B cell (primary cell): ENCODE measurements at regions not wholly inside any gene's neighbourhood (a gene's known extent, or its start where the extent isn't known, plus 50 kb on each side); places are given as distances from the start of the nearest gene placed in this dataset.
"Not testable (repeated sequence)": the region's sequence is repeated elsewhere in the genome, so short reads cannot be mapped to it uniquely, and the experiment has no call there.

Experiments used
- ATAC-seq: fragments of 200-7000 bp; cut with Tn5 transposase; one replicate; pipeline ENCODE4 v1.10.0; 2021; ENCODE audit warnings: low read depth, mild to moderate bottlenecking, moderate number of reproducible peaks, moderate library complexity
- CTCF ChIA-PET: fragments of 350-600 bp; sonication (Branson Sonifier 250); formaldehyde crosslinking; loops from one replicate; lab custom pipeline; 2021; ENCODE audit warnings: antibody characterized with exemption, inconsistent platforms; lab: Charles Lee
- POLR2A ChIA-PET: fragments of 350-600 bp; sonication (Branson Sonifier 250); formaldehyde crosslinking; loops from one replicate; lab custom pipeline; 2021; ENCODE audit warnings: antibody characterized with exemption; lab: Charles Lee
- DNase-seq: peaks from one replicate; pipeline ENCODE4 v3.0.0; 2013
- H2AFZ ChIP-seq: 2 replicates; pipeline ENCODE4 v1.6.1; 2012; ENCODE audit warnings: mild to moderate bottlenecking, low read depth, low read length; ENCODE audit not compliant: insufficient read depth, poor library complexity, severe bottlenecking
- H3K27ac ChIP-seq, 2 donors: 1 replicate in 1 of 2; 2 replicates in 1 of 2; pipeline ENCODE4 v1.5.1; 2012 to 2013; ENCODE audit warnings: low read length in 2 of 2, mild to moderate bottlenecking in 2 of 2, moderate library complexity in 1 of 2
- H3K27me3 ChIP-seq, 4 experiments: fragments of 200-600 bp in 1 of 4; sonication (generic) in 1 of 4; replicated peaks in 1 of 4; 1 replicate in 2 of 4; 2 replicates in 2 of 4; pipeline versions ENCODE4 v1.6.1 to v1.7.0; 2013 to 2016; ENCODE audit warnings: low read length in 3 of 4, mild to moderate bottlenecking in 2 of 4, mixed read lengths in 1 of 4, moderate library complexity in 1 of 4; ENCODE audit not compliant: insufficient read depth in 4 of 4, control insufficient read depth in 3 of 4; ENCODE audit errors: control extremely low read depth in 1 of 4
- H3K36me3 ChIP-seq, 2 experiments: replicated peaks in 1 of 2; 1 replicate in 1 of 2; 2 replicates in 1 of 2; pipeline versions ENCODE4 v1.6.1 to v1.7.1; 2013; ENCODE audit warnings: low read length in 1 of 2; ENCODE audit not compliant: insufficient read depth in 2 of 2, control insufficient read depth in 1 of 2; ENCODE audit errors: control extremely low read depth in 1 of 2, extremely low read depth in 1 of 2
- H3K4me1 ChIP-seq, 2 donors: fragments of 200-600 bp in 1 of 2; sonication (generic) in 1 of 2; 1 replicate in 1 of 2; 2 replicates in 1 of 2; pipeline versions ENCODE4 v1.5.1 to v1.6.1; 2013 to 2017; ENCODE audit warnings: low read length in 2 of 2; ENCODE audit not compliant: control insufficient read depth in 2 of 2, insufficient read depth in 2 of 2
- H3K4me2 ChIP-seq: replicated peaks from 2 replicates; pipeline ENCODE3; 2012; ENCODE audit warnings: mild to moderate bottlenecking, low read depth, low read length; ENCODE audit not compliant: poor library complexity, severe bottlenecking
- H3K4me3 ChIP-seq, 5 experiments: fragments of 200-600 bp in 1 of 5; sonication (generic) in 1 of 5; 1 replicate in 3 of 5; 2 replicates in 2 of 5; pipeline versions ENCODE4 v1.5.1 to v1.7.0; 2011 to 2016; ENCODE audit warnings: low read length in 4 of 5, mild to moderate bottlenecking in 4 of 5, low read depth in 2 of 5, control low read depth in 1 of 5, moderate library complexity in 1 of 5; ENCODE audit not compliant: insufficient read depth in 1 of 5; ENCODE audit errors: control extremely low read depth in 1 of 5, extremely low read depth in 1 of 5
- H3K79me2 ChIP-seq: fragments of 200-600 bp; sonication (generic); one replicate; pipeline ENCODE4 v1.6.0; 2016; ENCODE audit warnings: low read length; ENCODE audit not compliant: control insufficient read depth, insufficient read depth
- H3K9ac ChIP-seq: fragments of 200-600 bp; sonication (generic); 2 replicates; pipeline ENCODE4 v1.6.1; 2017; ENCODE audit warnings: mild to moderate bottlenecking, low read length, moderate library complexity
- H3K9me3 ChIP-seq, 3 donors: one replicate each; pipeline versions ENCODE4 v1.6.1 to v1.7.1; 2013; ENCODE audit warnings: low read length in 2 of 3; ENCODE audit not compliant: control insufficient read depth in 2 of 3, insufficient read depth in 1 of 3; ENCODE audit errors: control extremely low read depth in 1 of 3
- H4K20me1 ChIP-seq: 2 replicates; pipeline ENCODE4 v1.6.0; 2012; ENCODE audit warnings: mild to moderate bottlenecking, low read length; ENCODE audit not compliant: insufficient read depth, control insufficient read depth, poor library complexity, severe bottlenecking
- H3K27ac Mint-ChIP-seq: one replicate; pipeline ENCODE4 v1.8.0; 2021; ENCODE audit warnings: mixed read lengths
- H3K27me3 Mint-ChIP-seq: one replicate; pipeline ENCODE4 v1.8.0; 2021; ENCODE audit warnings: mixed read lengths
- H3K4me1 Mint-ChIP-seq: one replicate; pipeline ENCODE4 v1.8.0; 2021; ENCODE audit warnings: mixed read lengths
- H3K4me3 Mint-ChIP-seq: one replicate; pipeline ENCODE4 v1.8.0; 2021; ENCODE audit warnings: mixed read lengths
- H3K9me3 Mint-ChIP-seq: one replicate; pipeline ENCODE4 v1.8.0; 2022; ENCODE audit warnings: mixed read lengths; ENCODE audit not compliant: insufficient read depth
- WGBS: methylation state at CpG from one replicate; pipeline ENCODE4 v1.1.5; 2013; ENCODE audit warnings: missing lambda C conversion rate; ENCODE audit not compliant: insufficient coverage; 5-methylcytosine and 5-hydroxymethylcytosine counted together
- intact Hi-C: fragments of 100-400 bp; cut with micrococcal nuclease; formaldehyde crosslinking; loops from one replicate; pipeline ENCODE4 v1.10.0; 2022

DNA sequence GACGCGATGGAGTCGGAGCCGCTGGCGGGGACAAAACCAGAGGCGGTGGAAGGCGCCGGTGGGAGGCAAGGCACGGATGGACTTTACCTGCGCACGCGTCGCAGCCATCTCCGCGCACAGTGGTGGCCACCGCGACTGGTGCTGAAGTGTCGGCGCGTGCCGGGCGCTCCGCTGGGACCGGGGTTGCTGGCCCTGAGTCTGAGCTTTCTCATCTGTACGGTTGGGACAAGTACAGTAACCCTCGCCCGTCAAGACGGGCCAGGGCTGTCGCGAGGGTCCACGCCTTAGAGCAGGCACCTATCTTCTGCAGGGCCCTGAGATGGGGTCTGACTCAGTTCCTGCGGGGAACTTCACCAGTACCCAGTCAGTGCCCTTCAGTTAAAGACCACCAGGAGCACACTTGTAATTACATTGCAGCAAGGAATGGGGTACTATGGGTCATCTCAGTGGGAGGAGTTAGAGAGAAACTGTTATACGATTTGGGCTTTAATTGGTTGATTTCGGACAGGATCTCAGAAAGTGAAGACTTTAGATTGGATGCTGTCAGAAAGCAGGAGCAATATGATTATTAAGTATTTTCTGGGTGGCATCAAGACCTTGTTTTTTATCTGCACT is 385.6 kb downstream of the SPATA31A6 start:
- peak overlapping the region in 2 of 5 experiments; percentile 32 to 38 for H3K4me3 ChIP-seq
- WGBS: no CpG with 5 or more reads among the region's 34 CpGs
- POLR2A ChIA-PET, H3K4me1 ChIP-seq, H3K27ac Mint-ChIP-seq, H3K9ac ChIP-seq, H3K4me1 Mint-ChIP-seq, H3K27me3 ChIP-seq, DNase-seq, H3K9me3 ChIP-seq, H3K9me3 Mint-ChIP-seq, H3K36me3 ChIP-seq, H3K27ac ChIP-seq, H2AFZ ChIP-seq, CTCF ChIA-PET, H3K4me3 Mint-ChIP-seq, H3K4me2 ChIP-seq, H4K20me1 ChIP-seq, H3K79me2 ChIP-seq, H3K27me3 Mint-ChIP-seq, intact Hi-C loops: not testable (repeated sequence)
- ATAC-seq: peak; percentile 49

DNA sequence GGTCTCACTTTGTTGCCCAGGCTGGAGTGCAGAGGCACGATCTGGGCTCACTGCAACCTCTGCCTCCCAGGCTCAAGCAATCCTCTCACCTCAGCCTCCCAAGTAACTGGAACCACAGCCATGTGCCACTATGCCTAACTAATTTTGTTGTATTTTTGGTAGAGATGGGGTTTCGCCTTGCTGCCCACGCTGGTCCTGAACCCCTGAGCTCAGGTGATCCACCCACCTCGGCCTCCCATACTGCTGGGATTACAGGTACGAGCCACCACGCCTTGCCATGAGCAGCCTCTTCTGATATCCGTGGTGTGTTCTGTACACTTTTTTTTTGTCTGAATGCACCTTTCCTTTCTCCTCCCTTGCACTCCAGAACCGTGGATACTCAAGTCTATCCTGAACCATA is 394.4 kb downstream of the SPATA31A6 start:
- H3K27me3 ChIP-seq, H3K4me3 ChIP-seq, POLR2A ChIA-PET, H3K9ac ChIP-seq, H3K9me3 Mint-ChIP-seq, H3K4me1 ChIP-seq, H3K4me3 Mint-ChIP-seq, H3K9me3 ChIP-seq, H4K20me1 ChIP-seq, DNase-seq, H3K79me2 ChIP-seq, H2AFZ ChIP-seq, H3K27me3 Mint-ChIP-seq, CTCF ChIA-PET, H3K4me1 Mint-ChIP-seq, ATAC-seq, H3K27ac ChIP-seq, intact Hi-C loops, H3K36me3 ChIP-seq, H3K27ac Mint-ChIP-seq, H3K4me2 ChIP-seq: not testable (repeated sequence)
- WGBS: no CpG with 5 or more reads among the region's 8 CpGs
